ENCODE measurements at regions not wholly inside any gene's neighbourhood (a gene's known extent, or its start where the extent isn't known, plus 50 kb on each side); places are given as distances from the start of the nearest gene placed in this dataset.

- Histone ChIP-seq H3K27ac (ENCODE audit: insufficient read length, low read depth, low read length) (no peak overlapping the region), H3K14ac (ENCODE audit: insufficient read depth, low read length) (no peak overlapping the region), H4K8ac (replicated peaks; ENCODE audit: insufficient read length, low read depth, low read length) (no peak overlapping the region), H3K4ac (ENCODE audit: low read depth, low read length) (no peak overlapping the region), H3K23me2 (ENCODE audit: insufficient read length, low read depth, low read length, poor library complexity, severe bottlenecking) (no peaks in the 10 kb centered on the region), H2BK20ac (ENCODE audit: low read depth, low read length, poor library complexity, severe bottlenecking) (no peak overlapping the region), H2BK15ac (ENCODE audit: low read depth, low read length) (no peak overlapping the region), H4K20me1 (ENCODE audit: control insufficient read depth, insufficient read depth, insufficient read length) (no peaks in the 10 kb centered on the region), H3K79me1 (ENCODE audit: insufficient read depth, low read depth, low read length, poor library complexity, severe bottlenecking) (no peaks in the 10 kb centered on the region), H3K23ac (ENCODE audit: insufficient read length, low read depth, low read length) (no peak overlapping the region), H4K91ac (ENCODE audit: insufficient read length, low read depth, low read length) (no peak overlapping the region), H2AK5ac (ENCODE audit: insufficient read length, low read length) (no peak overlapping the region), H3K79me2 (ENCODE audit: insufficient read depth, low read length) (no peaks in the 10 kb centered on the region), H2BK12ac (ENCODE audit: insufficient read length, low read depth, low read length) (no peak overlapping the region), H3K9ac (ENCODE audit: extremely low read depth, insufficient read length, low read length) (no peak overlapping the region), H3K4me2 (ENCODE audit: insufficient read depth, insufficient read length, low read length) (no peak overlapping the region), H2BK120ac (ENCODE audit: low read depth, low read length, poor library complexity, severe bottlenecking) (no peak overlapping the region), H3K18ac (ENCODE audit: insufficient read length, low read depth, low read length) (no peak overlapping the region), H3K9me3 (ENCODE audit: control insufficient read depth, low read depth, low read length) (no peaks in the 10 kb centered on the region), H3K4me1 (ENCODE audit: insufficient read depth, low read length) (no peaks in the 10 kb centered on the region), H2AFZ (ENCODE audit: low read length) (no peak overlapping the region), H2BK5ac (ENCODE audit: insufficient read length, low read length) (no peak overlapping the region), H4K5ac (ENCODE audit: insufficient read length, low read depth, low read length) (no peak overlapping the region), H3T11ph (ENCODE audit: low read length) (no peak overlapping the region), H3K27me3 (ENCODE audit: insufficient read depth, low read length) (no peaks in the 10 kb centered on the region), H3K56ac (ENCODE audit: insufficient read length, low read depth, low read length) (no peak overlapping the region)
- WGBS (ENCODE audit: extremely low coverage, insufficient read length, low lambda C conversion rate): no CpG with 5 or more reads among the region's 6 CpGs
- peaks cover 0 to 5% of the 10 kb centered on the region in 2 experiments; a peak in 3 of 4 replicates for H3K4me1 Mint-ChIP-seq
- H3K36me3 Mint-ChIP-seq (ENCODE audit: insufficient read depth in 1 of 3, low read depth in 3 of 3): no peaks in the 10 kb centered on the region
- no peak overlapping the region for H3K4me3 Mint-ChIP-seq
- peaks cover 4 to 6% of the 10 kb centered on the region in 2 experiments; a peak in 1 of 5 replicates for H3K9me3 Mint-ChIP-seq
- no peak for TF ChIP-seq CTCF (conservative IDR thresholded peaks at IDR 0.05)
- H3K27ac Mint-ChIP-seq: no peak overlapping the region
- no peak for DNase-seq
- no peaks in the 10 kb centered on the region for H3K27me3 Mint-ChIP-seq (ENCODE audit: low read depth)
Observed at GRCh38 chr21:32162727-32163320, 116.0 kb downstream of the MIS18A start.
